ENCODE measurements at regions not wholly inside any gene's neighbourhood (a gene's known extent, or its start where the extent isn't known, plus 50 kb on each side); places are given as distances from the start of the nearest gene placed in this dataset.

- no peaks in the 10 kb centered on the region for H3K36me3 ChIP-seq
- intact Hi-C loops (cut with DNase I), result no loop called here
- no peaks in the 10 kb centered on the region for H3K4me1 ChIP-seq
- no peak for ATAC-seq
- no peaks in the 10 kb centered on the region for H3K9me3 ChIP-seq
- no peak overlapping the region for H3K27ac ChIP-seq
- TF ChIP-seq CTCF (IDR thresholded peaks at IDR 0.05), result no peak
- H3K27me3 ChIP-seq, result no peaks in the 10 kb centered on the region
- H3K4me3 ChIP-seq, result no peak overlapping the region
- DNase-seq, result no peak
Observed at GRCh38 chr10:78287618-78288017, 254.0 kb downstream of the RPS24 start.

GRCh38 chr10:78288663-78289062, 255.0 kb downstream of the RPS24 start:
- intact Hi-C loops (cut with DNase I), result no loop called here
- H3K9me3 ChIP-seq, result no peaks in the 10 kb centered on the region
- no peaks in the 10 kb centered on the region for H3K27me3 ChIP-seq
- no peak overlapping the region for H3K27ac ChIP-seq
- H3K4me3 ChIP-seq, result no peak overlapping the region
- no peak for TF ChIP-seq CTCF (IDR thresholded peaks at IDR 0.05)
- no peaks in the 10 kb centered on the region for H3K4me1 ChIP-seq
- no peak for DNase-seq
- H3K36me3 ChIP-seq, result no peaks in the 10 kb centered on the region
- ATAC-seq, result no peak

GRCh38 chr10:78290131-78290750, 256.6 kb downstream of the RPS24 start:
- H3K27ac ChIP-seq, result no peak overlapping the region
- no peak for TF ChIP-seq CTCF (IDR thresholded peaks at IDR 0.05)
- no peak overlapping the region for H3K4me3 ChIP-seq
- ATAC-seq (no peak), DNase-seq (no peak)
- no peaks in the 10 kb centered on the region for H3K27me3 ChIP-seq
- no peaks in the 10 kb centered on the region for H3K4me1 ChIP-seq
- H3K9me3 ChIP-seq, result no peaks in the 10 kb centered on the region
- intact Hi-C loops (cut with DNase I), result no loop called here
- no peaks in the 10 kb centered on the region for H3K36me3 ChIP-seq

GRCh38 chr10:78291722-78292121, 258.1 kb downstream of the RPS24 start:
- Histone ChIP-seq H3K9me3 (no peaks in the 10 kb centered on the region), H3K27ac (no peak overlapping the region), H3K4me1 (no peaks in the 10 kb centered on the region), H3K4me3 (no peak overlapping the region), H3K27me3 (no peaks in the 10 kb centered on the region), H3K36me3 (no peaks in the 10 kb centered on the region)
- intact Hi-C loops (cut with DNase I), result no loop called here
- no peak for ATAC-seq
- no peak for DNase-seq
- no peak for TF ChIP-seq CTCF (IDR thresholded peaks at IDR 0.05)

GRCh38 chr10:78292250-78292981, 258.8 kb downstream of the RPS24 start:
- intact Hi-C loops (cut with DNase I), result no loop called here
- Histone ChIP-seq H3K36me3 (no peaks in the 10 kb centered on the region), H3K27ac (no peak overlapping the region), H3K4me1 (no peaks in the 10 kb centered on the region), H3K4me3 (no peak overlapping the region), H3K9me3 (no peaks in the 10 kb centered on the region), H3K27me3 (no peaks in the 10 kb centered on the region)
- TF ChIP-seq CTCF (IDR thresholded peaks at IDR 0.05), result no peak
- ATAC-seq (no peak), DNase-seq (no peak)

Measured in left lung (tissue), 4 donors.